SK-N-MC (cell line): ENCODE measurements at regions not wholly inside any gene's neighbourhood (a gene's known extent, or its start where the extent isn't known, plus 50 kb on each side); places are given as distances from the start of the nearest gene placed in this dataset.

Source experiments
- EZH2 ChIP-seq: fragments of 200-600 bp; sonication (generic); IDR thresholded peaks from one replicate; pipeline ENCODE4 v1.6.1; 2017; ENCODE audit warnings: antibody characterized with exemption
- FOXP2 ChIP-seq: optimal IDR thresholded peaks from 2 replicates; pipeline ENCODE3; 2011; ENCODE audit warnings: mild to moderate bottlenecking, moderate library complexity; ENCODE audit not compliant: insufficient read depth; ENCODE audit errors: extremely low read length, control extremely low read depth
- POLR2AphosphoS5 ChIP-seq: IDR thresholded peaks from 2 replicates; pipeline ENCODE4 v1.6.1; 2012; ENCODE audit warnings: mild to moderate bottlenecking, low read depth, low read length, borderline replicate concordance

- TF ChIP-seq EZH2 (no peak), POLR2AphosphoS5 (no peak), FOXP2 (no peak)
Observed at GRCh38 chr2:6418291-6418690, 447.4 kb downstream of the CMPK2 start.
